ENCODE measurements at regions not wholly inside any gene's neighbourhood (a gene's known extent, or its start where the extent isn't known, plus 50 kb on each side); places are given as distances from the start of the nearest gene placed in this dataset.

DNA sequence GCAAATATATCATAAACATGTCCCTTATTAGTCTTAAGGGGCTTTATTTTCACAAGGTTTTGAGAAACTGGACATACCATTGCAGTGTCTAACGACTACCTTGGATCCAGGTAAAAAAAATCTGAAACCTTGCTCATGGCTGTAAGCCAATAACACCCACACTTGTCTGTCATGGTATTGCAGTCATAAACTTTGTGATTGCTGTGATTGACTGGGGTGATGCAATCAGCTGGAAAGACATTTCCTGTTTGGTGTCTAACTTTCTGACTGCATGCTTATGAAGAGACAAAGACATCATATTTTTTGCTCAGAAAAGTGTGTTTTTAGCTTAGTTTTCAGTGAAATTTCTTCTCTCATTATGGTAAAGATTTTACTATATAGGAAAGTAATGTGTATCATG, 635.0 kb downstream of the TSN start:
- TF ChIP-seq POLR2A (IDR thresholded peaks at IDR 0.05), result no peak
- TF ChIP-seq, protein P1, sequence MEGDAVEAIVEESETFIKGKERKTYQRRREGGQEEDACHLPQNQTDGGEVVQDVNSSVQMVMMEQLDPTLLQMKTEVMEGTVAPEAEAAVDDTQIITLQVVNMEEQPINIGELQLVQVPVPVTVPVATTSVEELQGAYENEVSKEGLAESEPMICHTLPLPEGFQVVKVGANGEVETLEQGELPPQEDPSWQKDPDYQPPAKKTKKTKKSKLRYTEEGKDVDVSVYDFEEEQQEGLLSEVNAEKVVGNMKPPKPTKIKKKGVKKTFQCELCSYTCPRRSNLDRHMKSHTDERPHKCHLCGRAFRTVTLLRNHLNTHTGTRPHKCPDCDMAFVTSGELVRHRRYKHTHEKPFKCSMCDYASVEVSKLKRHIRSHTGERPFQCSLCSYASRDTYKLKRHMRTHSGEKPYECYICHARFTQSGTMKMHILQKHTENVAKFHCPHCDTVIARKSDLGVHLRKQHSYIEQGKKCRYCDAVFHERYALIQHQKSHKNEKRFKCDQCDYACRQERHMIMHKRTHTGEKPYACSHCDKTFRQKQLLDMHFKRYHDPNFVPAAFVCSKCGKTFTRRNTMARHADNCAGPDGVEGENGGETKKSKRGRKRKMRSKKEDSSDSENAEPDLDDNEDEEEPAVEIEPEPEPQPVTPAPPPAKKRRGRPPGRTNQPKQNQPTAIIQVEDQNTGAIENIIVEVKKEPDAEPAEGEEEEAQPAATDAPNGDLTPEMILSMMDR (IDR thresholded peaks at IDR 0.05), result no peak
- no peak for TF ChIP-seq EP300 (IDR thresholded peaks at IDR 0.05)

Measured in gastroesophageal sphincter (tissue), 3 donors.